ENCODE measurements at regions not wholly inside any gene's neighbourhood (a gene's known extent, or its start where the extent isn't known, plus 50 kb on each side); places are given as distances from the start of the nearest gene placed in this dataset.

DNA sequence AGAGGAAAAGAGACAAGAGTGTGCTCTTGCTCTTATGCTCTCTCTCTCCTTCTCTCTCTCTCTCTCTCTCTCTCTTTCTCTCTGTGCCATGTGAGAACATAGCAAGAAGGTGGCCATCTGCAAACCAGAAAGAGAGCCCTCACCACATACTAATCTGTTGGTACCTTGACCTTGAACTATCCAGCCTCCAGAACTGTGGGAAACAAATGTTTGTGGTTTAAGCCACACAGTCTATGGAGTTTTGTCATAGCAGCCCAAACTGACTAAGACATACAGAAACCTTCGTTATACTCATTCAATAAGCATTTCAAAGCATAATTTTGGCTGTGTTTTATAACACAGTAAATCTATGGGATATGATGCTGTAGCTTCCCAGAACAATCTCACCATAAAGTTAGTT lies 56.4 kb upstream of the PLPP4 start:
- FAIRE-seq: no peak

DNA sequence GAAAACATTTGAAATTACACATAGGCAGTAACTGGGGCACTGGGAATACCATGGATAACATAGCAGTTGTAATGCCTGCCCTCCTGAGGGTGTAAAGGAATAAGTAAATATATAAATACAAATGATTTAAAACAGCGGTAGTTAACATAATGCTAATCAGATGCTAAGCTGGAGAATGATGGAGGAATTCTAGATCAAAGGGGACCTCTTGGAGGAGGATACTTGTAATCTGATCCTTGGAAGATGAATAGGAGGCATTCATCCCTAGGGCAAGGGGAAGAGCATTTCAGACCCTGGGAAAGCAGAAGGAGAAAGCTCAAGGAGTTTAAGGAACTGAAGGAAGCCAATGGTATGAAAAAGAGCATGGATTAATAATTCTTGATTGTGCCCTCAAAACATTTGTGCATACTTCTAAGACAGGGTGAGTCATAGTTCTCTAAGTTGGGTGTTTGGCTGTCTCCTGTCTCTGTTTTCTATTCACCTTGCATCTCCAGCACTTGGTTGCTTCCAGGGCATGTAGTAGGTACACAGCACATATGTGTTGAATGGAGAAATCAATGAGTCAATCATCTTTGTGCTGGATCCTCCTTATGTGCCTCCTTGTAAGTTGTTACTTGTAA lies 54.8 kb upstream of the PLPP4 start:
- no peak for DNase-seq (ENCODE audit: extremely low spot score, insufficient read length, low read depth)
- no peak for FAIRE-seq

More for the DNA sequence above, 56.4 kb upstream of the PLPP4 start:
- no peak for DNase-seq (ENCODE audit: extremely low spot score, insufficient read length, low read depth)

DNA sequence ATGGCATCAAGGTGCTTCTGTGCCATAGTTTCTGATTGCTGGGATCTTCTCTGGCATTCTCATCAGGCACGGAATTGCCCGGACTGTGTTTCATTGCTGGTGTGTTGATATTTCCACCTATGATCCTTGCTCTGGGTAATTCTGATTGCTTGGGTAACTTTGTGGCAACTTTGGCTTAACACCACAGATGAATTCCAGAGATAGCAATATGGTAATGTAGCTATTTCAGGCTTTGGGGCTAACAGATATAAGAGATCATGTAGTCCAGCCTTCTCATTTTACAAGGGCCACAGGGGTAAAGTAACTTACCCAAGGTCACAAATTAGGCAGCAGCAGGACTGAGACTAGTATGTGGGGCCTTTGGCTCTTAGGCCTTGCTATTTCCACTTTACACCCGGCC lies 53.9 kb upstream of the PLPP4 start:
- FAIRE-seq (no peak), DNase-seq (ENCODE audit: extremely low spot score, insufficient read length, low read depth) (no peak)

DNA sequence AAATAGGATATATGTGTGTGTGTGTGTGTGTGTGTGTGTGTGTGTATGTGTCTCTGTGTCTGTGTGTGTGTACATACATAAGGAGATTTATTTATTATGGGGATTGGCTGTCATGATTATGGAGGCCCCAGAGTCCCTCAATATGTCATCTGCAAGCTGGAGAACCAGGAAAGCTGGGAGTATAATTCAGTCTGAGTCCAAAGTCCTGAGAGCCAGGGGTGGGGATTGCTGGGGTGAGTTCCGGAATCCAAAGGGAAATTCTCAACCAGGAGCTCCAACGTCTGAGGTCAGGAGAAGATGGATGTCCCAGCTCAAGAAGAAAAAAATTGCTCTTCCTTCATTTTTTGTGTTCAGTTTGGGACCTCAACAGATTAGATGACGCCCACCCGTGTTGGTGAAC lies 50.7 kb upstream of the PLPP4 start:
- DNase-seq (ENCODE audit: extremely low spot score, insufficient read length, low read depth) (no peak), FAIRE-seq (no peak)
